ENCODE measurements at regions not wholly inside any gene's neighbourhood (a gene's known extent, or its start where the extent isn't known, plus 50 kb on each side); places are given as distances from the start of the nearest gene placed in this dataset.

GRCh38 chr18:25553631-25554263, 201.8 kb upstream of the ZNF521 start:
- no peak for TF ChIP-seq POLR2A (IDR thresholded peaks at IDR 0.05; ENCODE audit: low read depth, low read length)
- no peak for TF ChIP-seq TAF1 (IDR thresholded peaks at IDR 0.05; ENCODE audit: borderline replicate concordance, low read depth, low read length)

Measured in GM12892 (cell line).